NOMO-1 treated with DMSO at 0.1 percent for 48 hours (cell line): ENCODE measurements at regions not wholly inside any gene's neighbourhood (a gene's known extent, or its start where the extent isn't known, plus 50 kb on each side); places are given as distances from the start of the nearest gene placed in this dataset.
"Not testable (repeated sequence)": the region's sequence is repeated elsewhere in the genome, so short reads cannot be mapped to it uniquely, and the experiment has no call there.

Experiments used
- DNase-seq: peaks from one replicate; lab custom pipeline; 2025; ENCODE audit not compliant: unreplicated experiment; lab: John Stamatoyannopoulos, UW

- DNase-seq, result no peak
These were observed 55.1 kb upstream of the SEC24B start for GRCh38 chr4:109378511-109378910.

- DNase-seq, result no peak
These were observed 55.5 kb upstream of the SEC24B start for GRCh38 chr4:109378076-109378475.

- no peak for DNase-seq
These were observed 57.7 kb upstream of the SEC24B start for GRCh38 chr4:109375778-109376414.

GRCh38 chr4:109368661-109369060 lies 65.0 kb upstream of the SEC24B start:
- DNase-seq, result no peak

- DNase-seq, result no peak
These were observed 63.5 kb upstream of the COL25A1 start for GRCh38 chr4:109365939-109366338.

GRCh38 chr4:109365297-109365696 lies 62.8 kb upstream of the COL25A1 start:
- DNase-seq, result not testable (repeated sequence)

GRCh38 chr4:109359040-109359646 lies 56.7 kb upstream of the COL25A1 start:
- peak; percentile 38 for DNase-seq

- peak; percentile 5 for DNase-seq
These were observed 53.4 kb upstream of the COL25A1 start for GRCh38 chr4:109355835-109356234.

GRCh38 chr4:109352941-109353340 lies 50.5 kb upstream of the COL25A1 start:
- no peak for DNase-seq
